CD4-positive, alpha-beta T cell treated with Interleukin-21 for 1 hour (primary cell): ENCODE measurements at regions not wholly inside any gene's neighbourhood (a gene's known extent, or its start where the extent isn't known, plus 50 kb on each side); places are given as distances from the start of the nearest gene placed in this dataset.
A peak's percentile ranks its signal among the peaks of the same experiment; 100 is the strongest.

ENCODE experiments used
- DNase-seq: peaks from one replicate; pipeline ENCODE4 v3.0.0-alpha.2; 2020

- no peak for DNase-seq
These were observed 986.8 kb downstream of the NLGN4Y start for GRCh38 chrY:15510984-15511650.

GRCh38 chrY:15535131-15535530 lies 1010.8 kb downstream of the NLGN4Y start:
- DNase-seq: no peak

GRCh38 chrY:15535784-15536511 lies 1011.6 kb downstream of the NLGN4Y start:
- no peak for DNase-seq

- no peak for DNase-seq
These were observed 1016.2 kb downstream of the NLGN4Y start for GRCh38 chrY:15540516-15540915.

GRCh38 chrY:15546177-15546754 lies 1021.9 kb downstream of the NLGN4Y start:
- DNase-seq: no peak

GRCh38 chrY:15552074-15552473 lies 1027.7 kb downstream of the NLGN4Y start:
- DNase-seq: no peak

GRCh38 chrY:15554991-15555390 lies 1030.7 kb downstream of the NLGN4Y start:
- DNase-seq: no peak

GRCh38 chrY:15559169-15559568 lies 1034.8 kb downstream of the NLGN4Y start:
- no peak for DNase-seq

GRCh38 chrY:15560840-15561239 lies 1036.5 kb downstream of the NLGN4Y start:
- DNase-seq: no peak

- DNase-seq: no peak
These were observed 1037.4 kb downstream of the NLGN4Y start for GRCh38 chrY:15561501-15562289.

GRCh38 chrY:15577886-15578285 lies 1053.6 kb downstream of the NLGN4Y start:
- no peak for DNase-seq

- no peak for DNase-seq
These were observed 1054.4 kb downstream of the NLGN4Y start for GRCh38 chrY:15578761-15579160.

GRCh38 chrY:15579245-15579644 lies 1054.9 kb downstream of the NLGN4Y start:
- peak; percentile 0 for DNase-seq

GRCh38 chrY:15583111-15583510 lies 1058.8 kb downstream of the NLGN4Y start:
- DNase-seq: no peak

GRCh38 chrY:15592957-15593356 lies 1068.6 kb downstream of the NLGN4Y start:
- no peak for DNase-seq

- no peak for DNase-seq
These were observed 1069.3 kb downstream of the NLGN4Y start for GRCh38 chrY:15593476-15594160.

- DNase-seq: no peak
These were observed 1069.8 kb downstream of the NLGN4Y start for GRCh38 chrY:15594179-15594578.

- DNase-seq: no peak
These were observed 1076.2 kb downstream of the NLGN4Y start for GRCh38 chrY:15600565-15600964.

GRCh38 chrY:15624370-15624769 lies 1100.0 kb downstream of the NLGN4Y start:
- no peak for DNase-seq

GRCh38 chrY:15624928-15625327 lies 1100.6 kb downstream of the NLGN4Y start:
- DNase-seq: no peak

- DNase-seq: no peak
These were observed 1123.9 kb downstream of the NLGN4Y start for GRCh38 chrY:15648198-15648597.

- DNase-seq: no peak
These were observed 1125.7 kb downstream of the NLGN4Y start for GRCh38 chrY:15650056-15650455.

GRCh38 chrY:15688531-15688930 lies 1164.2 kb downstream of the NLGN4Y start:
- no peak for DNase-seq
